ENCODE measurements at regions not wholly inside any gene's neighbourhood (a gene's known extent, or its start where the extent isn't known, plus 50 kb on each side); places are given as distances from the start of the nearest gene placed in this dataset.
"Not testable (repeated sequence)": the region's sequence is repeated elsewhere in the genome, so short reads cannot be mapped to it uniquely, and the experiment has no call there.

DNA sequence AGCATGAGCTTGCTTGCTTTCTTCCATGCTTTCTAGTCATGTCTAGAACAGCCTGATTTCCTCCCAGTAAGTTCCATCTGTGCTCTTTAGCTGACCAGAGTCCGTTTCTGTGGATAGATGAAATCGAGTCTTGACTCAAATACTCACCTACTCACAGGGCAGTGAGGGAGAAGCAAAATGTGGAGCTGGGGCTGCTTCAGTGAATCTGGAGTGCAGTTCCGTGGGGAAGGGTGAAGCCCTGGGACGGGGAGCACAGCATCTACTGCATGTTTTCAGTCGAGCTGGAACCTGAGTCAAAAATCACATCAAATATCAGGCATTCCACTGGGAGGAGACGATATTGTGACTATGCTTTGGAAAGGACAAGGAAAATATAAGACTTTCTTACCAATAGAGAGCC, 70.3 kb upstream of the PRMT8 start:
- DNase-seq (ENCODE audit: low spot score), result no peak

DNA sequence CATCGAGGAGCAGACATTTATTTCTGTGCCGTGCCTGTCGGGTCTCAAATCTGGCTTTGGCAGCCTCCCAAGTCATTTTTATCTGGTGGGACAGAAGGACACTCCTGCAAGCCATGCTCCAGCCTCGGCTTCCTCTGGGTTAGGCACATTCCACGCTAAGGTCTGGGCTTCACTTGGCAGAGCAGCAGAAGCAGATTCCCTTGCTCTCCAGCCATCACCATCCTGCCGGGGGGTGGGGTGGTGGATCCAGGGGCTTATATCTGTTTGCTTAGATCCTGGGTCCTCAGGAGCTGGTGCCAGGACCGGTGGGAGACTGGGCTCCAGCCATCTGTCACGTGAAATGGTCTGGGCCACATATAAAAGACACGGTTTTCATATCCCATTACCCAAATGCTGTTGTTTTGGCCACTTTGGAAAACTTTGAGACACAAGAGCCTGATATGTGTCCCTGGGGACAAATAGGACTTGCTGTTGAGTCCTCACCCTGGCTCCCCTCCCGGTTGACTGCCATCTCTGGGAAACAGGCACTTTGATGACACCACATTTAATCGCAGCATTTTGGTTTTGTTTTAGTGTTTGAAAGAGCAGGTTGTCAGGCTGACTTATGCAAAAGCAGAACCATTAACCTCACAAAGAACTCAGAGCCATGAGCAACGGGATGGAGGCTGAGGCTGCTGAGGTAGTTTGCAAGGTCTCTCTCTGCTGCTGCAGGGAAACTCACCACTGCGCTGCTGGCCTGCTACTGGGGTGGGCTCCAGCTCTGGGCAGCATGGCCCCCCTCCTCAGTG, 69.6 kb upstream of the PRMT8 start:
- DNase-seq (ENCODE audit: low spot score), result no peak

DNA sequence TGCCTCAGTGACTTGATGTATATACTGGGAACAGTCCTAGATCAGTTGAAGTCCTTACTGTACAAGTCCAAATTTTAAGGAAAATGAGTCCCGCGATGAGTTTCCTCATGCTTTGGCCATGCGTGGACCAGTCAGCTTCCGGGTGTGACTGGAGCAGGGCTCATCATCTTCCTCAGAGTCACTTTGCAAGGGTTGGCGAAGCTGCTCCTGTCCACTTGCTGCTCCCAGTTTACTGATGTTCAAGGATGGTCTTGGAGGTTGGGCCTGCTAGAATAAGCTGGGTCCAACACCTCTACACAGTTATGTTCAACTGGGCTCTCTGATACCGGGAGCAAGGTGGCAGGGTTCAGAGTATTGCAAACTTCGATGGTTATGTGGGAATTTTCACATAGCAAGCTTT, 66.2 kb upstream of the PRMT8 start:
- not testable (repeated sequence) for DNase-seq (ENCODE audit: low spot score)

DNA sequence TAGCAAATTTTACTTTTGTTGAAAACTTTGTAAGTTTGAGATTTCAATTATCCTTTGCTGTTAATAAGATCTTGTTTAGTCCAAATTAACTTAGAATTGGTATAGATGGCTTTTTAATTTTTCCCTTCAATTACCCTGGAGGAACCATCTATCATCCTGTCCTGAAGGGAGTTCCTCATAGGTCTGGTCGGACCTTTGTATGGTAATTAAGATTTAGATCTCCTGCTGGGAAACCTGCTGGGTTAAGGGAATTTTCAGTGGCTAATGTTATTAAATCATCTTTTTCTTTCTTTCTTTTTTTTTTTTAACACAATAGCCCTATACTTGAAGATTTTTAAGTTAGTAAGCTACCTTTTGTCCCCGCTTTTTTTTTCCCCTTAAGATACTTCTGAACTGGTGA, 63.0 kb upstream of the PRMT8 start:
- no peak for DNase-seq (ENCODE audit: low spot score)

DNA sequence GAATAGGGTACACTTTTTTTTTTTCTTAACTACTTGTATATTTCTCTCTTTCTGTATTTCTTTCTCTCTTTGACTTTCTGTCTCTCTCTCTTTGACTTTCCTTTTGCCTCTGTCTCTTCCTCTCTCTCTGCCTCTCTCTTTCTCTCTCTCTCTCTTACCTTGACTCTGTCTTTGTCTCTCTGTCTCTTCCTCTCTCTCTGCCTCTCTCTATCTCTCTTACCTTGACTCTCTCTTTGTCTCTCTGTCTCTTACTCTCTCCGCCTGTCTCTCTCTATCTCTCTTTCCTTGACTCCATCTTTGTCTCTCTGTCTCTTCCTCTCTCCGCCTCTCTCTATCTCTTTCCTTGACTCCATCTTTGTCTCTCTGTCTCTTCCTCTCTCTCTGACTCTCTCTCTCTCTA, 62.4 kb upstream of the PRMT8 start:
- DNase-seq (ENCODE audit: low spot score), result no peak

DNA sequence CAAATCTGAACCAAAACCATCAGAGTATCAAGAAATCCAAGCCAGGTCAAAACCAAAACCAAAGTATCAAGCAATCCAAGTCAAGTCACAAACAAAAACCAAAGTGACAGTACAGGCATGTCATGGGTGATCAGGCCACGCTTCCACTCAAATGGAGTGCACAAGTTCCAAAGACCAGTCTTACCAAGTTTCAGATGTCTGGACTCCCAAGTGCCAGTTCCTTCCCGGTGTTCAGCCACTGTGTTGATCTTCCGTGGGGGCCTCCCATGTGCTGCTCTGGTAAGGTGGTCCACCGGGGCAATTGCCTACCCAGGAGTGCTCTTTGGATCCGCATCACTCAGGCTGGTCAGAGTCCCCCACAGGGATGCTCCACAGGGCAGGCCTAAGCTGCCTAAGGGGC, 61.5 kb upstream of the PRMT8 start:
- DNase-seq (ENCODE audit: low spot score), result not testable (repeated sequence)

DNA sequence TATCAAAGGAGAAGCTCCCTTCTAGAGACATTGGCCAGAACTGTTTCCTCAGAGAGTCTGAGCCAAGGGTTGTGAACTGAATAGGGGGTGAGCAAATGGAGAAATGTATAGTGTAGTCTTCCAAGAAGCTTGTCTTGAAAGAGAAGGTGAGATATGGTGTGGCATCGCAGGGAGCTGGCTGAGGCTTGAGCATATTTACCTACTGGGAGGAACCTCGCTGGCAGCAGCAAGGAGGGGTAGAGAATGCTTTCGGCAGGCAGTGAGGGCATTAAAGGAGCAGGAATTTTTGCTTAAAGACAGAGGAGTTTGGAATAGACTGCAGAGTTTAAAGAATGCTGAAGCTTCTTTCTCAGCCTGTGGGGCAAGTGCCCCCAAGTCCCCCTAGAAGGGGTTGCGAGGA, 59.3 kb upstream of the PRMT8 start:
- no peak for DNase-seq (ENCODE audit: low spot score)

DNA sequence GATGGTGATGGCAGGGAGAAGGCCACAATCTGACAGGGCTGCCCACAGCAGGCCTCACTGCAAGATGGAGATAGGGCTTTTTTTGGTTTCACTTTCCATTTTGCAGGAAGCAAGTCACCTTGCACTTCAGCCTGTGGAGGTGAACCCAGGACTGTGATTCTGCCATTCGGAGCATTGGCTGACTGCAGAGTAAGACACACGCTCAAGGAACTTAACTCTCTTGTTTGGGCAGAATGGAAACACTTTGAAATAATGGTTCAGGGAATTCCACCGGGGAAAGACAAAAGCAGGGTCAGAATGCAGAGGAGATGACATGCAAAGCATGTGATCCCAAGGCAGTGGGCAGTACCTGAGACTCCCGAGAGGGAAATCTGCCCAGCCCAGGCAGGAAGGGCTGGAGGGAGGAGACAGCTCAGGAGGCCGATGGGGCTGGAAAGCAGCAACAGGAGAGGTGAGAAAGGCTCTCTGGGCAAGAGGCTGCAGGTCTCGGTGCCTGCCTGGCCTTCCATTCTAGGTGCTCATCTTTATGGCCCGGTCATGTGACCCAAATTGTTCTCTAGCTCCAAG, 58.7 kb upstream of the PRMT8 start:
- peak; percentile 17 for DNase-seq (ENCODE audit: low spot score)

DNA sequence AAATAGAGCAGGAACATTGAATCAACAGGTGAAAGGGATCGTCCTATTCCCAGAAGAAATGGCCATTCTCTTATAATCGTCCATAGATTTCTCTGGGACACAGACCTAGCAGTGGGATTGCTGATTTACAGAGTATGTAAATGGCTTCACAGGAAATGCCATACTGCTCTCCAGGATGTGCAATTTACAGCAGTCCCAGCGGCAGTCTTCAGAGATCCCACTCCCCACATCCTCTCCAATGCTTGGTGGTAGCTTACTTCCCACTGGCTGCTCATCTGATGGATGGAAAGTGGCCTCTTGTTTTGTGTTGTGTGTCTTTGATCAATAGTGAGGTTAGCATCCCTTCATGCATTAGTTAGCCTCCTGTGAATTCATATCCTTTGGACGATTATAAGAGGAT, 58.1 kb upstream of the PRMT8 start:
- no peak for DNase-seq (ENCODE audit: low spot score)

DNA sequence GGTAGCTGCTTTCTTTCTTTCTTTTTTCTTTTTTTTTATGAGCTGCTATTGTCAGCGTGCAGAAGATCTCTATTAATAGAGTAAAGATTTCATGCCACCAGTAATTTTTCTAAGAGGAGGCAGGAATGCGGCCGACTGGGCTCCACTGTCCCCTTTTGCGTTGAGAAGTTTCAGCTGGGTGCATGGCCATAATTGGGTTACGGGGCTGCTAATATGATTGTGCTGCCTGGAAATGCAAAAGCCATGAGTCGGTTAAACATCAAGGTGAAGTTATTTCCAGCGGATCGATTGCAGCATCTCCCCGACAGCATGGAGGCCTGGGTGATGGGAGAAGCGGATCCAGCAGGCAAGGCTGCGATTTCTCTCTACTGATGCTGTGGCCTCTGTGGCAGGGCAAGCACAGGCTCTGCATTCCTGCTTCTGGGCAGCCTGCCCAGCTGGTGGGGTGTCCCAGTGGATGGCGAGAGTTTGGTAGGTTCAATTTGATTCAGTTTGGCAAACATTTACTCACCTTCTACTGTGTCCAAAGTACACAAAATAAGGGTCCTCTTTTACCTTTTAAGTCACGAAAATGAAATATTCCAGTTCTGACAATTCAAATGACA, 54.4 kb upstream of the PRMT8 start:
- no peak for DNase-seq (ENCODE audit: low spot score)

DNA sequence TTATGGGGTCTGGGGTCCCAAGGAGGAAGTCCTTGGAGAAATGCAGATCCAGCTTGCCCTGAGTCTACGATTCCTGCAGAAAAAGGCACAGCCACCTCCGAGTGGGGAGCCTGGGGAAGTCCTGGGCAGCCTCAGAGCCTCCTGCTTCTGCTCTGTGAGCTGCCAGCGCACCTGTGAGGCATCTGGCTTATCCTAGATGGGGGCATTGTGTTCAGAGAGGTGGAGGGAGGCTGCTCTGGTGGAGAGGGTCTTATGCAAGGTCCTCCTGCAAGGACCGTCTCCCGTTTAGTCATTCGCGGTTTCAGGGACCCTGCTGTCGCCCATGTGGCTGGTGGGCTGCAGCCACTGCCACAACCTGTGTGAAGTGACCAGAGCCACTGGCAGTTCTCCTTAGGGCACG, 53.0 kb upstream of the PRMT8 start:
- no peak for DNase-seq (ENCODE audit: low spot score)

DNA sequence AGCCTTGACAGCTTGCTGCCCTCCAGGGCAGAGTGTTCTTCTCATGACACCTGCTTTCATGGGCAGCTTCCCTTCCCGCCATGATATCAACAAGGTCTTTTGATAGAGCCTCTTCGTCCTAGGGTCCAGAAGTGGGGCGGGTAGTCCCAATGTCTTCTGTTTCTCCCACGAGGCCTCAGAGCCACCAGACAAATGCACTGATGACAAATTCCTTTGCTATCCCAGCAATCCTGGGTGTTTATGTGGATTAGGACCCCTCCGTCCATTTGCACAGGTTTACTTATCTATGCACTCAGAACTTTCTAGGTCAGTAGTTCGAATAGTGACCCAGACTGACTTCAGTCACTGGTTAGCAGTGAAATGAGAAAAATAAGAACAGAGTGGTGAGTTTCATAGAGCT, 52.6 kb upstream of the PRMT8 start:
- DNase-seq (ENCODE audit: low spot score), result no peak
